GM13977 (cell line): ENCODE measurements at regions not wholly inside any gene's neighbourhood (a gene's known extent, or its start where the extent isn't known, plus 50 kb on each side); places are given as distances from the start of the nearest gene placed in this dataset.

Source experiments
- DNase-seq: peaks from one replicate; pipeline ENCODE4 v3.0.0; 2012; ENCODE audit warnings: low spot score
- in situ Hi-C: fragments of 300-500 bp; cut with MboI; formaldehyde crosslinking; loops from one replicate; pipeline ENCODE4 v1.12.0; 2022; ENCODE audit warnings: low sequenced_read_pairs, low pct_unique_long_range_greater_than_20kb, mixed read lengths, inconsistent platforms; ENCODE audit not compliant: unreplicated experiment
- TF ChIP-seq, protein P1 (sequence below): IDR thresholded peaks from 2 replicates; pipeline ENCODE4 v1.5.1; 2012; ENCODE audit warnings: mild to moderate bottlenecking, control low read depth; ENCODE audit not compliant: insufficient read depth; ENCODE audit errors: extremely low read depth, missing control alignments

DNA sequence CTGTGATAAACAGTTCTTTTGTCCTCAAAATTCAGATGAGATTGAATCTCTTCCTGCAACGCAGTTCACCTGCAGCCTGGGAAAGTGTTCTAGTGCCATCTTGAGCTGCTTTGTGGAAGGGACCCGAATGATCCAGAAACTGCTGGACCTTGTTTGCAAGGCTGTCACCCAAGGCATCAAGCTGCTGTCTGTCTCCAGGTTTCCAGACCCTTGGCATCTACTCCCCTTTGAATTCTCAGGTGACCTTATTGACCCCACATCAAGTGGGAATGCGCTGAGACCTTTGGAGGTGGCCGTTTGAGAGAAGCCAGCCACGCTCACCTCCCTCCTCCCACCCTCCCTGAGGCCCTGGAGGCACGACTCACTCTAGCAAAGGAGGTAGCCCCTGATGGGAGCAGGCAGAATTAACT lies 112.5 kb downstream of the EDN3 start:
- in situ Hi-C loops: no loop called here
- DNase-seq: no peak
- TF ChIP-seq, protein P1, sequence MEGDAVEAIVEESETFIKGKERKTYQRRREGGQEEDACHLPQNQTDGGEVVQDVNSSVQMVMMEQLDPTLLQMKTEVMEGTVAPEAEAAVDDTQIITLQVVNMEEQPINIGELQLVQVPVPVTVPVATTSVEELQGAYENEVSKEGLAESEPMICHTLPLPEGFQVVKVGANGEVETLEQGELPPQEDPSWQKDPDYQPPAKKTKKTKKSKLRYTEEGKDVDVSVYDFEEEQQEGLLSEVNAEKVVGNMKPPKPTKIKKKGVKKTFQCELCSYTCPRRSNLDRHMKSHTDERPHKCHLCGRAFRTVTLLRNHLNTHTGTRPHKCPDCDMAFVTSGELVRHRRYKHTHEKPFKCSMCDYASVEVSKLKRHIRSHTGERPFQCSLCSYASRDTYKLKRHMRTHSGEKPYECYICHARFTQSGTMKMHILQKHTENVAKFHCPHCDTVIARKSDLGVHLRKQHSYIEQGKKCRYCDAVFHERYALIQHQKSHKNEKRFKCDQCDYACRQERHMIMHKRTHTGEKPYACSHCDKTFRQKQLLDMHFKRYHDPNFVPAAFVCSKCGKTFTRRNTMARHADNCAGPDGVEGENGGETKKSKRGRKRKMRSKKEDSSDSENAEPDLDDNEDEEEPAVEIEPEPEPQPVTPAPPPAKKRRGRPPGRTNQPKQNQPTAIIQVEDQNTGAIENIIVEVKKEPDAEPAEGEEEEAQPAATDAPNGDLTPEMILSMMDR: no peak

DNA sequence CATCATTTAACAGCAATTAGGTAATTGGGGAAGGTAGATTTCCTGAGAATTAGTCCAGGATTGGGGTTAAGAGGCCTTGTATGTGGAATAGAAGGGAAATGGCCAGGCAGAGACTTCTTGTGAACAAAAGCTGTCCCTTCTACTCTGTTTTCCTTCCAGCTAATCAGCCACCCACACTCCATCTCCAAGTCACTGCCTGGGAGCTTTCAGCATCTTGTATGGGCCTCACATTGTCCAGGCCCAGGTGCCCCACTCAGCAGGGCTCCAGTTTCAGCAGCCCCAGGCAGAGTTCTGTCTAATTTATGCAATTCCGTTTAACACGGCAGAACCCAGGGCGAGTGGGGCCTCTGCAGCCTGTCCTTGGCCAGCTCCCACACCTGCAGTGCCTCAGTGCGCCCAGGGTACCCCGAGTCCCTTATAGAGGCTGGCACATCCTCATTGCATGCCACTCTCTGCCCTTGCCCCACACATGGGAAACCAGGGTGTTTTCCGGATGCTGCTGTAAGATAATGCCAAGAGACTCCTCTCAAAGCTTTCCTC lies 113.0 kb downstream of the EDN3 start:
- TF ChIP-seq, protein P1: no peak

DNA sequence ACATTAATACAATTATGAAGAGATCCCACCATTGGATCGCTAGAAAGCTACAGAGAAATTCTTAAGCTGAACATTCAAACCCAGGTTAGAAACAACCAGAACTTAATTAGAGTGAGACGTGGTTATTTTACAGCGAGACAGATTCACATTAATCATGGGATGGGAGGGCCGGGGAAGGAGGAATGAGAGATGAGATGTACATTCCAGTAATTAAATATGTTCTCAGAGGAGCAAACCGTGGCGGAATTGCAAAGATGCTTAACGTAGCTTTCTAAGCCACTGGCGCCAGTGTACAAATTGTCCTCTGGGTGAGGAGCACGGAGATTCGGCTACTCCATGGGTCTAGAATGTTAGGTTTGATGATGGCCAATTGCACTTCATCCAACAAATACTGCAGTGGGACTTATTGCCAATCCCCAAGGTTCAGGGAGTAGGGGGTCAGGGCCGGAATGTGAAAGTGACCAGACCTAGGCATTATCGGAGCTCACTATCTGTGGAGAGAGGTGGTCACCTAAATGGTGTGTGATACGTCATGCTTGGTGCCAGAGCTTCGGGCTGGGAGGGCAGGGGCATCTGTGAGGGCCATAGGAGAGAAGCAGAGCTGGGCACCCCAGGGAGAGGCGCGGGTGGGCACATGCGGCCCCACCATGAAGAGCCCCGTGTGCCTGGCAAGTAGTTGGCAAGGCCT lies 114.7 kb downstream of the EDN3 start:
- in situ Hi-C loops: no loop called here
- no peak for DNase-seq
- TF ChIP-seq, protein P1: no peak

More for the DNA sequence above, 113.0 kb downstream of the EDN3 start:
- in situ Hi-C loops: no loop called here
- DNase-seq: no peak

DNA sequence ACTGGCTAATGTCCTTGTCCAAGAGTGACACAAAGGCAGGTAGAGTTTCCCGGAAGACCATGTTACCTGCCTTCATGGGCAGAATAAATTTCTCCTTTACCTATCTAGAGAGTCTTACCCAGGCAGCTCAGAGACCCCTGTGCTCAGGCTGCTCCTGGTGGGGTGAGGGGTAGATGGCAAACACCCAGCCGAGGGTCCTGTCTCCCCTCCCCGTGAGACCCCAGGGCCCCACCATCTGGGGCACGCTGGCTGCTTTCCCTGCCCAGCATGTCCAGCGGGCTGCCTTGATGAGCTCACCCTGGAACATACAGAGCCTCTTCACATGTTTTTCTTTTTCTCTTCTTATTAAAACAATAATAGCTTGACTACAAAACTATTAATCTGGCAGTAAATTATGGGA lies 116.5 kb downstream of the EDN3 start:
- in situ Hi-C loops: no loop called here
- TF ChIP-seq, protein P1: no peak
- no peak for DNase-seq

DNA sequence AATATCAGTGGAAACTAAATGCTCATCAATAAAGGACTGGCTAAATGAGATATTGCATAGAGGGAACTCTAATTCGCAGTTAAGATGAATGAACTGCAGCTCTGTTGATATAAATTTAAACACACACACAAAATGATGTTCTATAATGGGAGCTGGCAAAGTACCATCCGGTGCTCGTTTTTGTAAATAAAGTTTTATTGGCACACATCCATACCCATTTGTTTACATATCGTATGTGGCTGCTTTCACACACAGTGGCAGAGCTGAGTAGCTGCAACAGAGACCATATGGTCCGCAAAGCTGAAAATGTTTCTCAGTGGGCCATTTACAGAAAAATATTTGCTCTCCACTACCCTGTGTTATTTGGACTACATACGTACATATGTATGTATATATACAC lies 120.7 kb downstream of the EDN3 start:
- in situ Hi-C loops: no loop called here
- no peak for DNase-seq
- TF ChIP-seq, protein P1: no peak

DNA sequence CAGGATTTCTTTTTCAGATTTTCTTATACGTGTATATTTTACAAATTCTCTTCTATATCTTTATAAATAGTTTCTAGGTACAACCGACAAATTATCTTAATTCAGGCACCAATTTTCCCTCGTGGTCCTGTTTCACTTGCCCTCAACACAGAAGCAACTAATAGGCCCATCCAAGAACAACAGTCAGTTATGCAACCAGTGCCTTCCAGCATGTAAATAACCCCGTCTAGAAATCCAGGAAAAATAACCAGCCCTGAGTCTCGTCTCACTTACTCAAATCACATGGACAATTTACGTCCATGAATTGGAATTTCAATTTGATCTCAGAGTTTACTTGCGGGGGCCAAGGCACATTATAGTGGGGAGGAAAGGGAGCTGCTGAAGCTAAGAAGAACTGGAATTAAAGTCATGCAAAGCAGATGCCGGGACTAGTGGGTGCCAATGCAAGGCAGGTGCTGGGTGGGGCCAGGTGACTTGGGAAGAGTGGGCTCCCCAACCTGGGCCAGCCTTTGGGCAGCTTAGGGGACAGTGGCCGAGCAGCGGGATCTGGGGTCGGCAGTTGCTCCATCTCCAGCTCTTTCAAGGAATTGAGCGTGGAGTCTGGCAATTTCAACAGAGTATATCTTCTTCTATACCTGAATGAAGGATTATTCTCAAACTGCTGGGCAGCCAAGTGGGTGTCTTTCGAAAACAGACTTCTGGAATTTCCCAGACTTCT lies 121.7 kb downstream of the EDN3 start:
- TF ChIP-seq, protein P1: no peak
- in situ Hi-C loops: no loop called here
- DNase-seq: no peak
